Testis (tissue), 2 donors: ENCODE measurements at regions not wholly inside any gene's neighbourhood (a gene's known extent, or its start where the extent isn't known, plus 50 kb on each side); places are given as distances from the start of the nearest gene placed in this dataset.

Experiments
- DNase-seq: peaks from one replicate; pipeline ENCODE4 v3.0.0-alpha.2; 2019
- H3K27ac ChIP-seq, 2 donors: fragments of 200-600 bp; sonication (generic); one replicate each; pipeline ENCODE4 v1.5.1; 2019
- H3K27me3 ChIP-seq: fragments of 200-600 bp; sonication (generic); one replicate; pipeline ENCODE4 v1.5.1; 2019
- H3K36me3 ChIP-seq: fragments of 200-600 bp; sonication (generic); one replicate; pipeline ENCODE4 v1.5.1; 2017; ENCODE audit warnings: low read depth; ENCODE audit errors: missing control alignments
- H3K4me1 ChIP-seq: fragments of 200-600 bp; sonication (generic); one replicate; pipeline ENCODE4 v1.5.1; 2019
- H3K4me3 ChIP-seq, 2 donors: fragments of 200-600 bp; sonication (generic); one replicate each; pipeline ENCODE4 v1.5.1; 2017 to 2019
- H3K9me3 ChIP-seq: fragments of 200-600 bp; sonication (generic); one replicate; pipeline ENCODE4 v1.5.1; 2017
- CTCF ChIP-seq, 3 experiments: fragments of 450-650 bp in 2 of 3; fragments of 200-600 bp in 1 of 3; sonication (generic) in 1 of 3; IDR thresholded peaks; one replicate each; pipeline ENCODE4 v1.5.1; 2016 to 2019; ENCODE audit warnings: antibody characterized with exemption in 3 of 3, mild to moderate bottlenecking in 2 of 3, moderate library complexity in 1 of 3
- POLR2A ChIP-seq: fragments of 450-650 bp; IDR thresholded peaks from one replicate; pipeline ENCODE4 v1.6.1; 2017; ENCODE audit warnings: antibody characterized with exemption, mild to moderate bottlenecking, moderate library complexity
- WGBS, 2 donors: methylation state at CpG; one replicate each; pipeline ENCODE4 v1.1.5; 2018; 5-methylcytosine and 5-hydroxymethylcytosine counted together
- intact Hi-C: fragments of 100-400 bp; cut with DNase I; formaldehyde crosslinking; loops from one replicate; pipeline ENCODE4 v1.15.1; 2023; ENCODE audit warnings: low total_unique reads

GRCh38 chr13:37923236-37923635 lies 53.7 kb upstream of the TRPC4 start:
- no peak overlapping the region for H3K4me3 ChIP-seq
- no peaks in the 10 kb centered on the region for H3K36me3 ChIP-seq
- no peak for DNase-seq
- no peak for TF ChIP-seq CTCF (IDR thresholded peaks at IDR 0.05)
- no peak for TF ChIP-seq POLR2A
- H3K27me3 ChIP-seq = no peaks in the 10 kb centered on the region
- no peaks in the 10 kb centered on the region for H3K9me3 ChIP-seq
- no peak overlapping the region for H3K27ac ChIP-seq
- intact Hi-C loops = no loop called here
- no peaks in the 10 kb centered on the region for H3K4me1 ChIP-seq

- H3K27ac ChIP-seq = no peak overlapping the region
- no peaks in the 10 kb centered on the region for H3K4me1 ChIP-seq
- no peaks in the 10 kb centered on the region for H3K9me3 ChIP-seq
- no peak for DNase-seq
- intact Hi-C loops = no loop called here
- no peak overlapping the region for H3K4me3 ChIP-seq
- no peaks in the 10 kb centered on the region for H3K27me3 ChIP-seq
- TF ChIP-seq POLR2A (no peak), CTCF (IDR thresholded peaks at IDR 0.05) (no peak)
- 35 to 44% methylated on average over 4 of the region's 4 CpGs for WGBS, 2 donors
- H3K36me3 ChIP-seq = no peaks in the 10 kb centered on the region
Observed at GRCh38 chr13:37919329-37919880, 49.8 kb upstream of the TRPC4 start.
